Mesothelial cell of epicardium (in vitro differentiated cells): ENCODE measurements at regions not wholly inside any gene's neighbourhood (a gene's known extent, or its start where the extent isn't known, plus 50 kb on each side); places are given as distances from the start of the nearest gene placed in this dataset.

Source experiments
- DNase-seq, 2 experiments: peaks; one replicate each; pipeline ENCODE4 v3.0.0; 2021; ENCODE audit warnings: low spot score in 2 of 2; ENCODE audit not compliant: unreplicated experiment in 2 of 2
- H3K27ac Mint-ChIP-seq: 2 replicates; pipeline ENCODE4 v1.8.0; 2021; ENCODE audit warnings: mixed read lengths
- H3K27me3 Mint-ChIP-seq: 2 replicates; pipeline ENCODE4 v1.8.0; 2021; ENCODE audit warnings: low read depth, mixed read lengths
- H3K36me3 Mint-ChIP-seq: 2 replicates; pipeline ENCODE4 v1.8.0; 2021; ENCODE audit warnings: mixed read lengths
- H3K4me1 Mint-ChIP-seq: 2 replicates; pipeline ENCODE4 v1.8.0; 2021; ENCODE audit warnings: mixed read lengths
- H3K4me3 Mint-ChIP-seq: 2 replicates; pipeline ENCODE4 v1.8.0; 2021; ENCODE audit warnings: mild to moderate bottlenecking, moderate library complexity, mixed read lengths
- H3K9me3 Mint-ChIP-seq: 2 replicates; pipeline ENCODE4 v1.8.0; 2021; ENCODE audit warnings: mixed read lengths
- CTCF ChIP-seq: fragments of 200-600 bp; sonication (generic); IDR thresholded peaks from one replicate; pipeline ENCODE4 v1.5.0; 2021; ENCODE audit warnings: antibody characterized with exemption; ENCODE audit not compliant: unreplicated experiment

- no peaks in the 10 kb centered on the region for H3K36me3 Mint-ChIP-seq
- H3K4me3 Mint-ChIP-seq: no peak overlapping the region
- H3K27me3 Mint-ChIP-seq: peaks cover 2% of the 10 kb centered on the region
- H3K9me3 Mint-ChIP-seq: no peaks in the 10 kb centered on the region
- TF ChIP-seq CTCF: no peak
- H3K4me1 Mint-ChIP-seq: no peaks in the 10 kb centered on the region
- no peak overlapping the region for H3K27ac Mint-ChIP-seq
- no peak for DNase-seq
Measured at GRCh38 chr2:181357979-181358378, 99.2 kb upstream of the ITGA4 start.

- H3K27me3 Mint-ChIP-seq: no peaks in the 10 kb centered on the region
- H3K4me3 Mint-ChIP-seq: no peak overlapping the region
- no peaks in the 10 kb centered on the region for H3K36me3 Mint-ChIP-seq
- H3K27ac Mint-ChIP-seq: no peak overlapping the region
- H3K4me1 Mint-ChIP-seq: no peaks in the 10 kb centered on the region
- no peak for TF ChIP-seq CTCF
- no peaks in the 10 kb centered on the region for H3K9me3 Mint-ChIP-seq
- no peak for DNase-seq
Measured at GRCh38 chr2:181362561-181362960, 94.6 kb upstream of the ITGA4 start.

- Mint-ChIP-seq H3K27ac (no peak overlapping the region), H3K4me3 (no peak overlapping the region), H3K9me3 (no peaks in the 10 kb centered on the region), H3K4me1 (no peaks in the 10 kb centered on the region), H3K27me3 (no peaks in the 10 kb centered on the region), H3K36me3 (no peaks in the 10 kb centered on the region)
- no peak for DNase-seq
- no peak for TF ChIP-seq CTCF
Measured at GRCh38 chr2:181363164-181363563, 94.0 kb upstream of the ITGA4 start.

GRCh38 chr2:181364492-181365170 is 92.6 kb upstream of the ITGA4 start:
- Mint-ChIP-seq H3K27ac (no peak overlapping the region), H3K4me3 (no peak overlapping the region), H3K4me1 (no peaks in the 10 kb centered on the region), H3K36me3 (no peaks in the 10 kb centered on the region), H3K9me3 (no peaks in the 10 kb centered on the region), H3K27me3 (no peaks in the 10 kb centered on the region)
- TF ChIP-seq CTCF: no peak
- no peak for DNase-seq

GRCh38 chr2:181366675-181367175 is 90.5 kb upstream of the ITGA4 start:
- TF ChIP-seq CTCF: no peak
- no peak overlapping the region for H3K4me3 Mint-ChIP-seq
- peaks cover 2% of the 10 kb centered on the region for H3K4me1 Mint-ChIP-seq
- no peak overlapping the region for H3K27ac Mint-ChIP-seq
- DNase-seq: no peak
- no peaks in the 10 kb centered on the region for H3K36me3 Mint-ChIP-seq
- no peaks in the 10 kb centered on the region for H3K27me3 Mint-ChIP-seq
- no peaks in the 10 kb centered on the region for H3K9me3 Mint-ChIP-seq
